ENCODE measurements at regions not wholly inside any gene's neighbourhood (a gene's known extent, or its start where the extent isn't known, plus 50 kb on each side); places are given as distances from the start of the nearest gene placed in this dataset.

- H3K27ac ChIP-seq (ENCODE audit: low read length) = no peak overlapping the region
- no peaks in the 10 kb centered on the region for H3K9me3 ChIP-seq (ENCODE audit: low read length)
- H3F3A ChIP-seq (ENCODE audit: insufficient read depth, low read length, poor library complexity, severe bottlenecking) = no peaks in the 10 kb centered on the region
- no peaks in the 10 kb centered on the region for H3K27me3 ChIP-seq (ENCODE audit: insufficient read depth, low read depth, low read length)
- H3K36me3 ChIP-seq (ENCODE audit: insufficient read depth, low read length) = no peaks in the 10 kb centered on the region
- no peak for TF ChIP-seq POLR2AphosphoS5 (IDR thresholded peaks at IDR 0.05)
- no peak for TF ChIP-seq EP300 (conservative IDR thresholded peaks at IDR 0.05; ENCODE audit: poor library complexity, severe bottlenecking)
- TF ChIP-seq, protein P1, sequence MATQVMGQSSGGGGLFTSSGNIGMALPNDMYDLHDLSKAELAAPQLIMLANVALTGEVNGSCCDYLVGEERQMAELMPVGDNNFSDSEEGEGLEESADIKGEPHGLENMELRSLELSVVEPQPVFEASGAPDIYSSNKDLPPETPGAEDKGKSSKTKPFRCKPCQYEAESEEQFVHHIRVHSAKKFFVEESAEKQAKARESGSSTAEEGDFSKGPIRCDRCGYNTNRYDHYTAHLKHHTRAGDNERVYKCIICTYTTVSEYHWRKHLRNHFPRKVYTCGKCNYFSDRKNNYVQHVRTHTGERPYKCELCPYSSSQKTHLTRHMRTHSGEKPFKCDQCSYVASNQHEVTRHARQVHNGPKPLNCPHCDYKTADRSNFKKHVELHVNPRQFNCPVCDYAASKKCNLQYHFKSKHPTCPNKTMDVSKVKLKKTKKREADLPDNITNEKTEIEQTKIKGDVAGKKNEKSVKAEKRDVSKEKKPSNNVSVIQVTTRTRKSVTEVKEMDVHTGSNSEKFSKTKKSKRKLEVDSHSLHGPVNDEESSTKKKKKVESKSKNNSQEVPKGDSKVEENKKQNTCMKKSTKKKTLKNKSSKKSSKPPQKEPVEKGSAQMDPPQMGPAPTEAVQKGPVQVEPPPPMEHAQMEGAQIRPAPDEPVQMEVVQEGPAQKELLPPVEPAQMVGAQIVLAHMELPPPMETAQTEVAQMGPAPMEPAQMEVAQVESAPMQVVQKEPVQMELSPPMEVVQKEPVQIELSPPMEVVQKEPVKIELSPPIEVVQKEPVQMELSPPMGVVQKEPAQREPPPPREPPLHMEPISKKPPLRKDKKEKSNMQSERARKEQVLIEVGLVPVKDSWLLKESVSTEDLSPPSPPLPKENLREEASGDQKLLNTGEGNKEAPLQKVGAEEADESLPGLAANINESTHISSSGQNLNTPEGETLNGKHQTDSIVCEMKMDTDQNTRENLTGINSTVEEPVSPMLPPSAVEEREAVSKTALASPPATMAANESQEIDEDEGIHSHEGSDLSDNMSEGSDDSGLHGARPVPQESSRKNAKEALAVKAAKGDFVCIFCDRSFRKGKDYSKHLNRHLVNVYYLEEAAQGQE (IDR thresholded peaks at IDR 0.05; ENCODE audit: borderline replicate concordance) = no peak
- TF ChIP-seq SMC3 (conservative IDR thresholded peaks at IDR 0.05; ENCODE audit: poor library complexity) = no peak
- TF ChIP-seq RAD21 (conservative IDR thresholded peaks at IDR 0.05) = no peak
- TF ChIP-seq TAF1 (IDR thresholded peaks at IDR 0.05; ENCODE audit: low read depth) = no peak
- no peak for TF ChIP-seq EZH2 (IDR thresholded peaks at IDR 0.05; ENCODE audit: borderline replicate concordance, insufficient read depth, low read length, poor library complexity, severe bottlenecking)
- TF ChIP-seq MXI1 (conservative IDR thresholded peaks at IDR 0.05; ENCODE audit: poor library complexity, severe bottlenecking) = no peak
- peaks cover 4% of the 10 kb centered on the region for H3K79me2 ChIP-seq (replicated peaks; ENCODE audit: insufficient read depth, low read length)
- no peak overlapping the region for H2AFZ ChIP-seq (ENCODE audit: low read depth, low read length)
- H3K9me2 ChIP-seq (ENCODE audit: insufficient read depth, low read length) = no peaks in the 10 kb centered on the region
- no peak overlapping the region for H3K4me3 ChIP-seq (ENCODE audit: low read length)
- no peak overlapping the region for H3K4me2 ChIP-seq (ENCODE audit: low read length)
- no peak overlapping the region for H3K9ac ChIP-seq (ENCODE audit: low read length)
- no peaks in the 10 kb centered on the region for H4K20me1 ChIP-seq (ENCODE audit: insufficient read depth)
Measured at GRCh38 chr3:181512787-181513186, 198.9 kb upstream of the SOX2 start.

DNA sequence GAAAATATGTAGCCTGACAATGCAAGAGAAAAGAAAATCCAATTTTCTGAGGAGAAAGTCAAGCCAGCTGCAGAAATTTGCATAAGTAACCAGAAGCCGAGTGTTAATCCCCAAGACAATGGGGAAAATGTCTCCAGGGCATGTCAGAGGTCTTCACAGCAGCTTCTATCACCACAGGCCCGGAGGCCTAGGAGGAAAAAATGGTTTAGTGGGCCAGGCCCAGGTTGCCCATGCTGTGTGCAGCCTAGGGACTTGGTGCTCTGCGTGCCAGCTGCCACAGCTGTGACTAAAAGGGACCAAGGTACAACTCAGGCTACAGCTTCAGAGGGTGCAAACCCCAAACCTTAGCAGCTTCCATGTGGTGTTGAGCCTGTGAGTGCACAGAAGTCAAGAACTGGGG lies 201.2 kb upstream of the SOX2 start:
- H3K4me2 ChIP-seq (ENCODE audit: low read length) = no peak overlapping the region
- no peaks in the 10 kb centered on the region for H3K27me3 ChIP-seq (ENCODE audit: insufficient read depth, low read depth, low read length)
- H3K9me3 ChIP-seq (ENCODE audit: low read length) = no peaks in the 10 kb centered on the region
- no peak overlapping the region for H2AFZ ChIP-seq (ENCODE audit: low read depth, low read length)
- peaks cover 4% of the 10 kb centered on the region for H3K79me2 ChIP-seq (replicated peaks; ENCODE audit: insufficient read depth, low read length)
- H3K27ac ChIP-seq (ENCODE audit: low read length) = no peak overlapping the region
- H4K20me1 ChIP-seq (ENCODE audit: insufficient read depth) = no peaks in the 10 kb centered on the region
- H3K9ac ChIP-seq (ENCODE audit: low read length) = no peak overlapping the region
- TF ChIP-seq, protein P1 (IDR thresholded peaks at IDR 0.05; ENCODE audit: borderline replicate concordance) = no peak
- TF ChIP-seq MXI1 (conservative IDR thresholded peaks at IDR 0.05; ENCODE audit: poor library complexity, severe bottlenecking) (no peak), SMC3 (conservative IDR thresholded peaks at IDR 0.05; ENCODE audit: poor library complexity) (no peak), EZH2 (IDR thresholded peaks at IDR 0.05; ENCODE audit: borderline replicate concordance, insufficient read depth, low read length, poor library complexity, severe bottlenecking) (no peak), EP300 (conservative IDR thresholded peaks at IDR 0.05; ENCODE audit: poor library complexity, severe bottlenecking) (no peak), RAD21 (conservative IDR thresholded peaks at IDR 0.05) (no peak), POLR2AphosphoS5 (IDR thresholded peaks at IDR 0.05) (no peak), CTCF (IDR thresholded peaks at IDR 0.05; ENCODE audit: poor library complexity, severe bottlenecking) (no peak), TAF1 (IDR thresholded peaks at IDR 0.05; ENCODE audit: low read depth) (no peak)
- H3K4me3 ChIP-seq (ENCODE audit: low read length) = no peak overlapping the region
- H3F3A ChIP-seq (ENCODE audit: insufficient read depth, low read length, poor library complexity, severe bottlenecking) = no peaks in the 10 kb centered on the region
- no peaks in the 10 kb centered on the region for H3K36me3 ChIP-seq (ENCODE audit: insufficient read depth, low read length)
- H3K9me2 ChIP-seq (ENCODE audit: insufficient read depth, low read length) = no peaks in the 10 kb centered on the region

Measured in neural cell (in vitro differentiated cells).